Common myeloid progenitor, CD34-positive (primary cell): ENCODE measurements at regions not wholly inside any gene's neighbourhood (a gene's known extent, or its start where the extent isn't known, plus 50 kb on each side); places are given as distances from the start of the nearest gene placed in this dataset.
"Not testable (repeated sequence)": the region's sequence is repeated elsewhere in the genome, so short reads cannot be mapped to it uniquely, and the experiment has no call there.

ENCODE experiments used
- CTCF ChIA-PET: fragments of 350-600 bp; sonication (Branson Sonifier 250); formaldehyde crosslinking; loops from one replicate; lab custom pipeline; 2021; ENCODE audit warnings: antibody characterized with exemption; lab: Charles Lee
- POLR2A ChIA-PET: fragments of 350-600 bp; sonication (Branson Sonifier 250); formaldehyde crosslinking; loops from one replicate; lab custom pipeline; 2021; ENCODE audit warnings: antibody characterized with exemption; lab: Charles Lee
- DNase-seq, 3 donors: peaks; one replicate each; pipeline versions ENCODE4 v3.0.0 to v3.0.0-alpha.2; 2013
- H3K27ac ChIP-seq, 2 experiments: 1 replicate in 1 of 2; 2 replicates in 1 of 2; pipeline ENCODE4 v1.7.0; 2013; ENCODE audit warnings: inconsistent platforms in 2 of 2, low read length in 2 of 2, mild to moderate bottlenecking in 2 of 2, low read depth in 1 of 2, moderate library complexity in 1 of 2; ENCODE audit not compliant: severe bottlenecking in 2 of 2, insufficient read depth in 1 of 2, poor library complexity in 1 of 2
- H3K27me3 ChIP-seq, 5 experiments: replicated peaks in 2 of 5; 1 replicate in 3 of 5; 2 replicates in 2 of 5; pipeline versions ENCODE4 v1.6.1 to v1.7.0; 2013; ENCODE audit warnings: low read length in 4 of 5, mild to moderate bottlenecking in 2 of 5, moderate library complexity in 2 of 5, inconsistent platforms in 1 of 5; ENCODE audit not compliant: insufficient read depth in 5 of 5, control insufficient read depth in 4 of 5
- H3K36me3 ChIP-seq, 4 experiments: 1 replicate in 2 of 4; 2 replicates in 2 of 4; pipeline versions ENCODE4 v1.6.1 to v1.7.0; 2013; ENCODE audit warnings: low read length in 3 of 4, control low read depth in 1 of 4, mild to moderate bottlenecking in 1 of 4; ENCODE audit not compliant: control insufficient read depth in 4 of 4, insufficient read depth in 4 of 4
- H3K4me1 ChIP-seq, 4 experiments: 1 replicate in 3 of 4; 2 replicates in 1 of 4; pipeline versions ENCODE4 v1.6.1 to v1.7.1; 2013; ENCODE audit warnings: low read length in 3 of 4, mild to moderate bottlenecking in 3 of 4, control low read depth in 1 of 4, inconsistent platforms in 1 of 4, moderate library complexity in 1 of 4; ENCODE audit not compliant: control insufficient read depth in 4 of 4, insufficient read depth in 4 of 4; ENCODE audit errors: control extremely low read depth in 1 of 4
- H3K4me3 ChIP-seq, 7 experiments: 1 replicate in 4 of 7; 2 replicates in 3 of 7; pipeline versions ENCODE4 v1.5.1 to v1.7.0; 2013; ENCODE audit warnings: mild to moderate bottlenecking in 7 of 7, low read length in 6 of 7, moderate library complexity in 6 of 7, inconsistent platforms in 2 of 7, low read depth in 2 of 7, control low read depth in 1 of 7; ENCODE audit not compliant: insufficient read depth in 4 of 7, control insufficient read depth in 1 of 7; ENCODE audit errors: extremely low read depth in 1 of 7
- H3K9me3 ChIP-seq, 5 experiments: 1 replicate in 4 of 5; 2 replicates in 1 of 5; pipeline versions ENCODE4 v1.6.1 to v1.7.1; 2013; ENCODE audit warnings: low read length in 4 of 5, mild to moderate bottlenecking in 2 of 5, inconsistent platforms in 1 of 5, low read depth in 1 of 5, moderate library complexity in 1 of 5; ENCODE audit not compliant: control insufficient read depth in 4 of 5, insufficient read depth in 2 of 5; ENCODE audit errors: control extremely low read depth in 1 of 5
- WGBS: methylation state at CpG from one replicate; pipeline ENCODE4 v1.1.5; 2013; ENCODE audit not compliant: insufficient coverage; 5-methylcytosine and 5-hydroxymethylcytosine counted together

- WGBS: 83% methylated on average over 1 of the region's 1 CpG
- ChIA-PET POLR2A (no interaction called here), CTCF (no interaction called here)
- H3K27me3 ChIP-seq: peaks cover 0 to 8% (median 0%) of the 10 kb centered on the region in 5 experiments
- H3K4me1 ChIP-seq: no peaks in the 10 kb centered on the region
- no peaks in the 10 kb centered on the region for H3K36me3 ChIP-seq
- H3K4me3 ChIP-seq: no peak overlapping the region
- no peak overlapping the region for H3K27ac ChIP-seq
- H3K9me3 ChIP-seq: peaks cover 0 to 3% (median 0%) of the 10 kb centered on the region in 5 experiments
- DNase-seq: no peak
These were observed 244.9 kb downstream of the SP3 start for GRCh38 chr2:173720306-173720705.

- POLR2A ChIA-PET: no interaction called here
- Histone ChIP-seq H3K27ac (no peak overlapping the region), H3K36me3 (no peaks in the 10 kb centered on the region), H3K27me3 (peaks cover 0 to 2% (median 0%) of the 10 kb centered on the region in 5 experiments), H3K4me3 (no peak overlapping the region), H3K4me1 (no peaks in the 10 kb centered on the region), H3K9me3 (peaks cover 0 to 2% (median 0%) of the 10 kb centered on the region in 5 experiments)
- CTCF ChIA-PET: no interaction called here
- DNase-seq: no peak
- WGBS: 94% methylated on average over 3 of the region's 4 CpGs
These were observed 230.4 kb downstream of the SP3 start for GRCh38 chr2:173734797-173735196.

- H3K9me3 ChIP-seq, H3K36me3 ChIP-seq, H3K27ac ChIP-seq, DNase-seq, H3K27me3 ChIP-seq, POLR2A ChIA-PET, CTCF ChIA-PET, H3K4me1 ChIP-seq, H3K4me3 ChIP-seq: not testable (repeated sequence)
These were observed 227.1 kb downstream of the SP3 start for GRCh38 chr2:173737954-173738575.

- no peak overlapping the region for H3K27ac ChIP-seq
- peaks cover 0 to 9% (median 0%) of the 10 kb centered on the region in 5 experiments for H3K27me3 ChIP-seq
- H3K9me3 ChIP-seq: no peaks in the 10 kb centered on the region
- no peaks in the 10 kb centered on the region for H3K36me3 ChIP-seq
- no peak overlapping the region for H3K4me3 ChIP-seq
- no peak for DNase-seq
- ChIA-PET CTCF (no interaction called here), POLR2A (no interaction called here)
- H3K4me1 ChIP-seq: no peaks in the 10 kb centered on the region
- WGBS: 96% methylated on average over 5 of the region's 5 CpGs
These were observed 226.2 kb downstream of the SP3 start for GRCh38 chr2:173739006-173739405.

- ChIA-PET POLR2A (no interaction called here), CTCF (no interaction called here)
- WGBS: 93% methylated on average over 5 of the region's 5 CpGs
These were observed 224.5 kb downstream of the SP3 start for GRCh38 chr2:173740639-173741038.

GRCh38 chr2:173741759-173742158, 223.4 kb downstream of the SP3 start:
- H3K27ac ChIP-seq: no peak overlapping the region
- ChIA-PET CTCF (no interaction called here), POLR2A (no interaction called here)
- no peak for DNase-seq
- 100% methylated on average over 1 of the region's 2 CpGs for WGBS
- no peaks in the 10 kb centered on the region for H3K9me3 ChIP-seq
- no peak overlapping the region for H3K4me3 ChIP-seq
- H3K36me3 ChIP-seq: no peaks in the 10 kb centered on the region
- H3K4me1 ChIP-seq: no peaks in the 10 kb centered on the region
- H3K27me3 ChIP-seq: peaks cover 0 to 23% (median 0%) of the 10 kb centered on the region in 5 experiments

More at GRCh38 chr2:173740639-173741038, 224.5 kb downstream of the SP3 start:
- Histone ChIP-seq H3K4me3 (no peak overlapping the region), H3K4me1 (no peaks in the 10 kb centered on the region), H3K27ac (no peak overlapping the region), H3K9me3 (no peaks in the 10 kb centered on the region), H3K27me3 (peaks cover 0 to 18% (median 0%) of the 10 kb centered on the region in 5 experiments), H3K36me3 (no peaks in the 10 kb centered on the region)
- DNase-seq: no peak

GRCh38 chr2:173747035-173747434, 218.1 kb downstream of the SP3 start:
- no peak for DNase-seq
- no peak overlapping the region for H3K4me3 ChIP-seq
- H3K9me3 ChIP-seq: no peaks in the 10 kb centered on the region
- peaks cover 0 to 25% (median 10%) of the 10 kb centered on the region in 5 experiments for H3K27me3 ChIP-seq
- WGBS: 98% methylated on average over 6 of the region's 6 CpGs
- no peaks in the 10 kb centered on the region for H3K4me1 ChIP-seq
- CTCF ChIA-PET: no interaction called here
- no peak overlapping the region for H3K27ac ChIP-seq
- POLR2A ChIA-PET: no interaction called here
- H3K36me3 ChIP-seq: no peaks in the 10 kb centered on the region
